ENCODE measurements at regions not wholly inside any gene's neighbourhood (a gene's known extent, or its start where the extent isn't known, plus 50 kb on each side); places are given as distances from the start of the nearest gene placed in this dataset.
"Not testable (repeated sequence)": the region's sequence is repeated elsewhere in the genome, so short reads cannot be mapped to it uniquely, and the experiment has no call there.

- not testable (repeated sequence) for DNase-seq
Measured at GRCh38 chr11:69952229-69952975, 125.7 kb upstream of the ANO1 start.

- DNase-seq: no peak
Measured at GRCh38 chr11:69953356-69953755, 124.8 kb upstream of the ANO1 start.

GRCh38 chr11:69954756-69955155, 123.4 kb upstream of the ANO1 start:
- DNase-seq: no peak

GRCh38 chr11:69956669-69957190, 121.4 kb upstream of the ANO1 start:
- DNase-seq: no peak

GRCh38 chr11:69957849-69958248, 120.3 kb upstream of the ANO1 start:
- DNase-seq: no peak

GRCh38 chr11:69958308-69958707, 119.8 kb upstream of the ANO1 start:
- no peak for DNase-seq

- no peak for DNase-seq
Measured at GRCh38 chr11:69959461-69959860, 118.7 kb upstream of the ANO1 start.

- DNase-seq: no peak
Measured at GRCh38 chr11:69961738-69962137, 116.4 kb upstream of the ANO1 start.

- DNase-seq: no peak
Measured at GRCh38 chr11:69962152-69962551, 116.0 kb upstream of the ANO1 start.

GRCh38 chr11:69963533-69964246, 114.4 kb upstream of the ANO1 start:
- DNase-seq: no peak

GRCh38 chr11:69964247-69964643, 113.9 kb upstream of the ANO1 start:
- no peak for DNase-seq

- DNase-seq: no peak
Measured at GRCh38 chr11:69965821-69966582, 112.1 kb upstream of the ANO1 start.

- no peak for DNase-seq
Measured at GRCh38 chr11:69966583-69966835, 111.6 kb upstream of the ANO1 start.

GRCh38 chr11:69966910-69967483, 111.1 kb upstream of the ANO1 start:
- no peak for DNase-seq

- no peak for DNase-seq
Measured at GRCh38 chr11:69967484-69967883, 110.6 kb upstream of the ANO1 start.

GRCh38 chr11:69968396-69969347, 109.4 kb upstream of the ANO1 start:
- no peak for DNase-seq

GRCh38 chr11:69969890-69970784, 108.0 kb upstream of the ANO1 start:
- DNase-seq: no peak

GRCh38 chr11:69970785-69971535, 107.2 kb upstream of the ANO1 start:
- no peak for DNase-seq

GRCh38 chr11:69971741-69972140, 106.4 kb upstream of the ANO1 start:
- no peak for DNase-seq

- DNase-seq: no peak
Measured at GRCh38 chr11:69972351-69972802, 105.7 kb upstream of the ANO1 start.
